HS-5 (cell line): ENCODE measurements at regions not wholly inside any gene's neighbourhood (a gene's known extent, or its start where the extent isn't known, plus 50 kb on each side); places are given as distances from the start of the nearest gene placed in this dataset.
"Not testable (repeated sequence)": the region's sequence is repeated elsewhere in the genome, so short reads cannot be mapped to it uniquely, and the experiment has no call there.

ENCODE experiments used
- DNase-seq: peaks from one replicate; pipeline ENCODE4 v3.0.0-alpha.2; 2012; ENCODE audit warnings: low read depth

DNA sequence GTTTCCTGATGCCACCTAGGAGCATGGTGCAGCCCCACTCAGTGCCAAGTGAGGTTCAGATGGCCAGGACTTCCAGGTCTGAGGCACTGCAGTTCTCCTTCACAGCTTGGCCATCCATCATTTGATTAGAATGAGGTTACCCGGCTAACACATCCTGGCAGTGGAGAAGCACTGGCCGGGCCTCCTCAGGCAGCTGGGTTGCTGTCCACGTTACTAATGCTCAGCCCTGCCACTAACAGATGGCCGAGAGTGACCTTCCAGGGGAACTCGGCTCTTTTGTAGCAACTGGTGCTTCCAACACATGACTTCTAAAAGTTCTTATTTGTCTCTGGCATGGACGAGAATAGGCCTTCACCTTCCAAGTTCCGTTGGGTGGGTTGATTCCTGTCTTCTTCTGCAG is 204.6 kb upstream of the CFAP20DC start:
- DNase-seq: no peak

DNA sequence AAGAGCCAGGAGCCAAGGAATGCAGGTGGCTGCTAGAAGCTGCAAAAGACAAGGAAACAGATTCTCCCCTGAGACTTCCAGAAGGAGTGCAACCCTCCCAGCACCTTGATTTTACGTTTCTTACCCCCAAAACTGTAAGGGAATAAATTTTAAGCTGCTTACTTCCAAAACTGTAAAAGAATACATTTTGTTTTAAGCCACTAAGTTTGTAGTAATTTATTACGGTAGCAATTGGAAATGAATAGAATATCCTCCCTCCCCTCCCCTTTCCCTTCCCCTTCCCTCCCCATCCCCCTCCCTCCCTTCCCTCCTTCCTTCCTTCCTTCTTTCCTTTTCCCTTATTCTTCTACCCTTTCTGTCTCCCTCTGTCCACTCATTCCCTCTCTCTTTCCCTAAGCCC is 203.7 kb upstream of the CFAP20DC start:
- no peak for DNase-seq

DNA sequence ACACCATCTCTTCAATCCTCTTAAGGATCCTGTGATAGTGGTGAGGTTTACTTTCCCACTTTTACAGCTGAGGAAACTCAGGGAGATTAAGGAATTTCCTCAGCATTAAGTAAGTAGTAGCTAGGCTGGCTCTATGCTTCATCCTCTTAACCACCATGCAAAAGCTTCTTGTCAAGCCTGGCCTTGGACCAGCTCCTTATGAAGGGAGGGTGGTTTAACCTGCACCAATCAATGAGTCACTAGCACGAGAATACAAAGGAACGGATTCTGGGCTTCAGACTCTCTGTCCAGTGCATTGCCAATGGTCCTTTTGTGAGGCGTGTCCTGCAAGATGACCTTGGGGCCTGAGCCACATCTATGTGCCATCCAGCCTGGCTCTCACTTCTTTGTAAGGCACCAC is 202.0 kb upstream of the CFAP20DC start:
- DNase-seq: no peak

DNA sequence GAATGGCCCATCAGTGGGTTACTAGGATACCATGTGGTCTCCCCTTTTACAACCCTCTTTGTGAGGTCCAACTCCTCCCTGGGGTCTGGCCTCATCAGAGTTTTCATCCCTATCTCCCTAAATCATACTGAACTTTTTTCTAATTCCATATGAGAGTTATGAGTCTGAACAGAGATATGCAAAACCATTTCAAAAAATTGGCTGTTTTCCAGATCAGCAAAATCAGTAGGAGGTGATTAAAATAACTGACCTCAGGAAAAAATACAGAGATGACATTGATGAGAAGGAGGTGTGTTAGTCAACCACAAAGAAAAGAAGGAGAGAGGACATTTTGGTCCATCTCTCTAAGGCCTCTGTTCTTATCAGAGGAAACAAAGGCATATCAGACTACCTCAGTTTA is 200.8 kb upstream of the CFAP20DC start:
- DNase-seq: no peak

DNA sequence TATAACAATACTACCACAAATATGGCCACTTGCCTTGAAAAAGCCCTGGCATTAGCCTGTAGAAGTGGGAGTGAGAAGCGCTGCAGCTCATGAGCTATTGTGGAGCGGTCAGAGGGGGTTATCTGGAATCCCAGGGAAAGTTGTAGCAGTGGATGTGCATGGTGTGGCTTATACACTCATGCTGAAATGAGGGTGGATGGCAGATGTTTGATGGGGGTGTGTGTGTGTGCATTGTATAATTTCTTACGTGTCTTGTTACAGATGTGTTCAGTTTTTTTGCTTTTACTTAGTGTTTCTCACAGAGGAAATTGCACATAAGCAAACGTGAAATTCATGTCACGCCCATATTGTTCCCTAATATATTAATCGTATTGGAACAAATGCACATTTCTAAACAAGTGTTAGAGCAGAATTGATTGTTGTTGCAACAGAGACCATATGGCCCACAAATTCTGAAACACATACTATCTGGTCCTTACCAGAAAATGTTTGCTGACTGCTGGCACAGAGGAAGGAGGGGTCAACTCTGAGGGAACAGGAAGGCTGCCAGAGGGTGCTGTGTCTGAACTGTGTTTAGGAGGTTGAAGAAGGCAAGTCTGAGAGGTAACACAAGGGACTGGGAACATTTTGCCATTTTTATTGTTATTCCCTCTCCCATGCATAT is 200.0 kb upstream of the CFAP20DC start:
- no peak for DNase-seq

DNA sequence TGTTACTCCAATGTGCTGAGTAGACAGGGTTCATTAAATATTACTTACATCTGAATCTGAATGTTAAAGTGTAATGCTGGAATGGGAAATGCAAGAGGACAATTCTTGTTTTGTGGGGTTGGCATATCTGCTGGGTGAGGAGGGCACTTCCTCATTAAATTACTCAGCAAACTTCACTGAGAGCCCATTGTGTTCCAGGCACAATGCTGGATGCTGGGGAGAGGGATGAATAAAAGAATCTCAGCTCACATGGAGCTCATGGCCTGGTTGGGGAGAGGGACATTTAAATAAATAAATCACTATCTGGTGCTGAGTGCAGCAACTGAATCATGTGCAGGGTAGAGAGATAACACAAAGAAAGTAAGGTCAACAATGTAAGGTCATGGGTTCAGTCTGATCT is 199.2 kb upstream of the CFAP20DC start:
- no peak for DNase-seq

DNA sequence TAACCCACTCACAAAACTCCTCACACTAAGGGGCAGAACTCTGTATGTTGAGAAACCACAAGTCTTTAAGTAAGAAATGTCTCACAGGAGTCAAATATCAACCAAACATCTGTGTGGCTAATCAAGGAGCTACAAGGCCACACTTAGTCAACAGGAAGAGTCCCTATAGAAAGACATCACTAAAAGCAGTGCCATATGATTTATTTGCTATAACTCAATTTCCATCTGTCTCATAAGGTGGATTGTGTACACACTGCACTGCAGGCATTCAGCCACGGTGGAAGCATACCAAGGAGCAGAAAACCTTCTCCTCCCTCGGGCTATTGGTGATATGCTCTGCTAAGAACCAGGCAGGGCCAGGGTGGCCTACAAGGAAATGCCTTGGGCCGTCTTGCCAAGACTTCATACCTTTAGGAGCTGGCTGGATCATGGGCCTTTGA is 197.6 kb upstream of the CFAP20DC start:
- no peak for DNase-seq

DNA sequence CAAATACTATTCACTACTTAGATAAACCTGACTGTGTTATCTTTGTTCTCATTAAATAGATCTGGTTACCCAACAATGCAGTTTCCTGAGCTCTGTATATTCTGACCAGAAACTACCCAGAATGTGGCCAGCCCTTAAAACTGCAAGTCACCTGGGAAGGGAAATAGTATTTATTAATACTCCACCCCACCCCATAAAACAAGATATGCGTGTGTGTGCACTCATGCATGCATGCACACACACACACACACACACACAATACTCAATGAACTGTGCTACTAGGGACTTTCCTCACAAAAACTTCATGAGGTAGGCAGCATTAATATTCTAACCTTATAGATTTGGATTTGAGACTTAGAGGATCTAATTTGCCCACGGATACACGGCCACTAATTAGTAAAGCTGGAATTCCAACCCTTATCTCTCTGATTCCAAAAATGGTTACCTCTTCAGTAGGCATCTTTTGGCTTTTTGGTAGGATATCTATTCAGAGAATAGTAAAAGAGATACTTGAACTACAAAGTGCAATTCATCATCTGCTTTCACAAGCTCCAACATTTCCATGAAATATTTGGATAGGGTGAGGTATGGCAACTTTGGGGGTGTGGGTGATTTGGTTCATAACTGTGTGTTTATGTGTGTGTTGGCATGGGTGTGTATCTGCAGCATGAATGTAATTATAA is 197.0 kb upstream of the CFAP20DC start:
- DNase-seq: no peak

DNA sequence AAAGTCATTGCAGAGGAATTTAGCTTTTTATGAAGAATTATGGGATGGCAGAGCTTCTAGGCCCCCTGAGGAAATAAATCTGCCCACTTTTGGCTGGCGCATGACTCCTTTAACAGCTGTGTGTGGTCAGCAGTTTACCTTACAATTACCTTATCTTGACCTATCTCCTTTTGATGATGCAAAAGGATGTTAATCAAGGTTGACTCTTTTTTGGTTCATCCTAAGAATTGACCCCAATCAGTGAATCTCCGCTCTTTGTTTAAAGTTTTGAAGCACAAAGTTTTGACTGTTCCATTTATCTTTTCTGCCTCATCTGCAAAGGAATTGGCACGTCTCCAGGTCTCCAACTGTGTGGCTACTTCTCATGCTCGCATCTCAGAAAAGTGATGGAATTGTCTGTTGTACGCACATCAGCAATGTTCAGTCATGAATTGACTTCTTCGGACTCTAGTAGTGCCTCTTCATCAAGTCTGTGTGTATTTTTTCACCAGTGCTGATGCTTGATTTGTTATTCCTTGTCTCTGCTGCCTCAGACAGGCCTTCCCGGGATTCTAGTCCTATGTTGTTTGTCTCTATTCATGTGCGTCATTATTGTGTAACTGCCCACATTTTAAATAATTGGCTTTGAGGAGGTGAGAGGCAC is 196.2 kb upstream of the CFAP20DC start:
- DNase-seq: peak; percentile 24

DNA sequence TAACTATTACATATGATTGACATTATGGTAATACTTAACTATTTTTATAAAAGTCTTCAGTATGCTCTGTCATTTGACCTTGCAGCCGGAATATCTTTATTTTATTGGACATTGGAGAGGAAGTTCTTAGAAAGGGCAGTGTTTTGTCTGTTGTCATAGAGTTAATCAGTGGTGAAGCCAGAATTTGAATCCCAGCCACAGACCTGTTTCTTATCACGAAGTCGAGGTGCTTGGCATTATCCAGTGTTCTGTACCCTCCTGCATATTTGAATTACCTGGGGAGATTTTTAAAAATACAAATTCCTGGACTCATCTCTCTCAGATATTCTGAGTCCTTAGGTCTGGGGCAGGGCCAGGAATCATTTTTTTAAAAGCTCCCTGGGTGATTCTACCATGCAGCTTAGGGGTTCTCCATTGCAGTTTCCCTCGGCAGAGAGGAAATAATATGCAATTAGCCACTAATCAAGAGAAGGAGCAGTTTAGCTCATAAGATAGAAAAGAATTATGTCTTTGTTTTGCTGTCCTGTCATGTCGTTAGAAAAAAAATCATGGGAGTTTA is 195.6 kb upstream of the CFAP20DC start:
- DNase-seq: no peak

DNA sequence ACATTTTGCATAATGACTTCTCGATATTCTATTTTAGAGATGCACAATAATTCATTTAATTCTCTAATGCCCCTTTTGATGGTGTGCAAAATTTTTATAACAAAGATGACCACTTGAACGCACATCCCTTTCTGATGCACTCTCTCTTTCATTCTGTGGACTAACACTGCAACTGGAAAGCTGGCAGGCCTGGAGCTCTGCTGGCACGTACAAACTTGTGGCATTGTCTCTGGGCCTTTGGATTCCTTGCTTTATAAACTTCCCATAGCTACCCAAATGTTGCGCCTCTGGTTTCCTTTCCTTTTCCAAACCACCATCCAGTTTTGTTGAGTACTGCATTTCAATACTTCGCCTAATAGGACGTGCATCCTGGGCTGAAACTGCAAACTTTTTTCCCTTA is 194.5 kb upstream of the CFAP20DC start:
- no peak for DNase-seq

DNA sequence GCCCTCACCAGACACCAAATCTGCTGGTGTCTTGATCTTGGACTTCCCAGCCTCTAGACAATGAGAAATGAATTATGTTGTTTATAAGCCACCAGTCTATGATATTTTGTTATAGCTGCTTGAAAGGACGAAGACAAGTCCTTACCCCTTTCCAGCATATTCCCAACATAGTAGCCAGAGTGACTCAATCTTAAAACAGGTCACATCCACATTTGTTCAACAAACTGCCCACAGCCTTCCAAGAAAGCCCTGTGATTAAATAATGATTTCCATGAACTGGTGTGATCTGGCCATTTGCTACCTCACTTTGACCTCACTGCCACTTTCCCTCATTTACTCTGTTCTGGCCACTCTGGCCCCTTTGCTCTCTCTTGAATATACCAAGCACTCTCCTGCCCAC is 193.7 kb upstream of the CFAP20DC start:
- no peak for DNase-seq

DNA sequence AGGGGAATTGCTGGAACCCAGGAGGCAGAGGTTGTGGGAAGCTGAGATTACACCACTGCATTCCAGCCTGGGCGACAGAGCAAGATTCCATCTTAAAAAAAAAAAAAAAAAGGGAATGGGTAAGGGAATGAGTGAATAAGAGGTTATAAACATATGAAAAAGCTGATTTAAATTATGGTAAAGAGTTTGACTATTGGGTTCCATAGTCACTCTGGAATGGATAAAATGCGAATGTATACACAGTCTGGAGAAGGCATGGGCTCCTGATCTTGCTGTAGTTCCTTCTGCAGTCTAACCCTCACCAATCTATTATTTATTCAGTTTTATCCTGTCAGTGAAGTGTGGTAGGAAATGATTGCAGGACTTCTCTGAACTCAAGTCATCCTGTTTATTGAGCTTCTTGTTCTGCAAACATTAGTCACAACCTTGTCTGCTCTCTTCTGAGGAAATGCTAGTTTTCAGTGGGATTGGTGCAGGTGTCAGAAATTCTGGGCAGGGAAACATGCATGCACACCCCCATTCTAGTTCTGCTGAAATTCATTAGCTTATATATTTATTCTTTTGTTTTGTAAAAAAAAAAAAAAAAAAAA is 190.9 kb upstream of the CFAP20DC start:
- no peak for DNase-seq

DNA sequence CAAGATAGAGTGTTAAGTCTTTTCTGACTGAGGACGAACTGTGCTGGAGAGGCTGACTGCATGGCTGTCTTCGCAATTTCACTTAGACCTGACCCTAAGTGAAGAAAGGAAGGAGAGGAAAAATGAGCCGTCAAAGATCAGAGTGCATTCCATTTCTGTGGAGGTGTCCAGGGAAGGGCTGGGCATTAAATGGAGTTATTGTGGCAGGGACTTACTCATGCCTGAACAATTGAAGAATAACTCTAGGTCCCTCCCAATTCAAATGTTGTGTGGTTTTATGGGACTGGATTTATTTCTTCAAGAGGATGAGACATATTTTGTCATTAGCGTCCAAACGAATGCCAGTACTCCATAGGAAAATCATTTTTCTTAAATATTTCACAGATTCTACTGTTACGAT is 187.3 kb upstream of the CFAP20DC start:
- DNase-seq: peak; percentile 69

DNA sequence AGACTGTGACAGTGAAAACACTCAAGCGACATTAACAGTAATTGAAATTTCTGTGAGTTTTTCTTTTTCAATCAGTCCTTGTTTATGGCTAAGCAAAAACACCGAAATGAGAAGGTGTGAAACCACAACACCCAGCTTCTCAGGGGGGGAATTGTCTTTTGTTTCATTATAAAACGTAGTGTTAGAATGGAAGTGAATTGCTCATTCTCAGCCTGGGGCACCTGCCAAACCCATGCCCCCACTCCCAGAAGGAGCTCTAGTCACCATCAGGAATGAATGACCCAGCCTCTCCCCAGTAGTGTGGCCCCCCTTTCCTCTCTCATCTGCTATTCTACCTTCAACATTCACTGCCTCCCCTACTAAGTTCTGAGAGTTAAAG is 185.8 kb upstream of the CFAP20DC start:
- no peak for DNase-seq

DNA sequence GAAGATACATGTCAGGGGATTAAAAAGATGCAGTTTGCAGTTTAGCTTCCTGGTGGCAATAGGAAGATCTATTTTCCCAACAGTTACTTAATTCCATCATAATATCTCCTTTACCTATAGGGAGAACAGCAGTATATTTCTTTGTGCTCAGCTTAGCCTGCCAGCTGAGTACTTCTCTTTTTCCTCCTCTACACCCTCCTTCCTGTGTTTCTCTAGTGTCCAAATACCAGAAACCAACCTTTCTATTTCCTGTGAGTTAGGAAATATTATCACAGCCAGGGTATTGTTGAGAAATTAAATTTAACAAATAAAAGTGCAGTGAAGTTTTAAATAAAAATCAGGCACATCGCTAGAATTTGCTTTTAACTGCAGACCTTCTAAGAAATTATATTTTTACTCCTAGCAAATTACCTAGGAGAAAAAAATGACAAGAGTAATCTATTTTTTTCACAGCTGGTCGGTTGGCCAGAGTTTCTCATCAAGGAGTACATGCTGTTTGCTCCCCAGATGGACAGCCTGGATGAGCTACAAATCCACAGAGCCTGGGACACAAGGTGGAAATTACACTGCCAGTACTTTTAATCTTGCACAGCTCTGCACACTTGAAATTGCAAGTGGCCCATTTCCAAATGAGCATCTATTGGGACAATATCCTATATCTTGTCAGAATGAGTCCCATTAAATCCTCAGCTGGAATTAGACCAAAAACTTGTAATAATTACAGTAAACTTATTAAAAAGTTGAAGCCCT is 185.2 kb upstream of the CFAP20DC start:
- DNase-seq: no peak

DNA sequence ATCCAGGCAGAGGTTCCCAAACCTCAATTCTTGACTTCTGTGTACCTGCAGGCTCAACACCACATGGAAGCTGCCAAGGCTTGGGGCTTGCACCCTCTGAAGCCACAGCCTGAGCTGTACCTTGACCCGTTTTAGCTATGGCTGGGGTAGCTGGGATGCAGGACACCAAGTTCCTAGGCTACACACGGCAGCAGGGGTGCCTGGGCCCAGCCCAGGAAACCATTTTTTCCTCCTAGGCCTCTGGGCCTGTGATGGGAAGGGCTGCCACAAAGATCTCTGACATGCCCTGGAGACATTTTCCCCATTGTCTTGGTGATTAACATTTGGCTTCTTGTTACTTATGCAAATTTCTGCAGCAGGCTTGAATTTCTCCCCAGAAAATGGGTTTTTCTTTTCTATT is 180.6 kb upstream of the CFAP20DC start:
- DNase-seq: not testable (repeated sequence)

DNA sequence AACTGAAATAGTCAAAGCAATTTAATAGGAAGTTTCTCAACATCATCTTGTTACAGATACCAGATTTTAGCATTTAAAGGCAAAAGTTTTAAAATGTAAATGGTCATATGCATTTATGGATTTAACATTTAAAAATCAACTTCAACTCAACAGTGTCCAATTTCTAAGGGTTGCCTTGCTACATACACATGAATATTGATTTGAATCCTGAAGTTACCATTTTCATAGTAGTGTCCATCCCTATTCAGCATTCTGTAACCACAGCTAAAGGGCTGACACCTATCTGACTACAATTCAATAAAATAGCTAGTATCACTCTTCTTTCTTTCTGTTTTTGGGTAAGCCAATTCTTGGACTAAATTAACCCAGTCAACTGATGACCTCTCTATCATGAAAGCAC is 164.0 kb upstream of the CFAP20DC start:
- DNase-seq: no peak

DNA sequence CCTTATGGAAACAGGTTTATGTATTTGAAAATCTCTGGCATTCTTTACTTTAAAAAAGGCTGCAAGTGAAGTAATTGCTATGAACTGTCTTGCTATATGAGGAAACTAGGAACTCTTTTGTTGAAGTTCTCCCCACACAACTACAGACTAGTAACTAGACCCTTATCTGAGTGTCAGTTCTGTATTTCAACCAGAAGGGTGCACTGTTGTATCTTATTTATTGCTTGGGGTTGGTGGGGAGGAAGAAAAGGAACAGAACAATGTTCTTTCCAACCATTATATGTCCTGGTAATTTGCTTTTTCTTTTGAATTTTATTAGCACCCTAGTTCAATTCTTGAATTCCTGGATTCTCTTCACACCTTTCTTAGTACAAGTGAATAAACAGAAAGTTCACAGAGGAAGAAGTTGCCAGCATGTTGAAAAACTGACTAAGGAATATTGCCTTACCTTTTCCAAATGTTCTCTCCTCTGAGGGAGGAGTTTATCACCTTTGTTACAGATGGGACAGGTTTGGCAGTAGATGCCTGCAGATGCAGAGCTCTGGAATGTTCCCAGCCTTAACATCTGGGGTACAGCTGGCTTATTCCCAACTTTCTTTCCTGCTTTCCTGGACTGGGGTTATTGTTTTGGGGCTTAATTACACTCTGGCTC is 162.4 kb upstream of the CFAP20DC start:
- peak; percentile 26 for DNase-seq

DNA sequence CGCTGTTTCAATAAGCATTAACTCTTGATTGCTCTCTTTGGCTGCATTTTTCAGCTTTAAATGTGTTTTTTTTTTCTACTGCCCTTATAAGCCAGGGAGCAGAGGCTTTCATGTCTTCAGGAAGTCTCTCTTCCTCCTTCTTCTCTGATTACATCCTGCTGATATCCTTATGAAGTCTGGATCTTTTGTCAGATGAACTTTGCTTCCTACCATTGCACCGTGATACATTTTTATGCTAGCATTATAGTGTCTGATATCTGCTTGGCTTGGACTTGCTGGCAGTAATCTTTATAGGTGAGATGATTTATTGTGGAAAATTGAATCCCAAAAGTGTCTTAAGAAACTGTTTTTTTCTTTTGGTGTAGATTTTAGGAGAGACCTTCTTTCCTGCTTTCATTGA is 160.4 kb upstream of the CFAP20DC start:
- no peak for DNase-seq

DNA sequence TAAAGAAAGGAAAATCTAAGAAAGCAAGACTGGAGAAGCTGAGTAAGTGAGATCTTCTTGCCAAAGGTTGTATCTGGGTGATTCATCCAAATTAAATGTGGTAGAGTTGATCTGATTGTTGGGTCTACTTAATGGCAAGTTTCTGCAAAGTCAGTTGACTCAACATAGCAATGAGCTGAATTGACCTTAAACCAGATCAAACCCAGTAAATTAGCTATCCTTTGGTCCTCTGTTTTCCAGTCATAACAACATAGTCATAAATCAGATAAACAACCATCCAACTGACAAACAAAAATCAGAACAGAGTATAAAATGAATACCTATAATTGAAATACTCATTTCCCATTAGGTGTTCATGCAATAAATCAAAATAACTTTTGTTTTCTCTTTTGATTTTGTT is 142.6 kb upstream of the CFAP20DC start:
- DNase-seq: peak; percentile 56

DNA sequence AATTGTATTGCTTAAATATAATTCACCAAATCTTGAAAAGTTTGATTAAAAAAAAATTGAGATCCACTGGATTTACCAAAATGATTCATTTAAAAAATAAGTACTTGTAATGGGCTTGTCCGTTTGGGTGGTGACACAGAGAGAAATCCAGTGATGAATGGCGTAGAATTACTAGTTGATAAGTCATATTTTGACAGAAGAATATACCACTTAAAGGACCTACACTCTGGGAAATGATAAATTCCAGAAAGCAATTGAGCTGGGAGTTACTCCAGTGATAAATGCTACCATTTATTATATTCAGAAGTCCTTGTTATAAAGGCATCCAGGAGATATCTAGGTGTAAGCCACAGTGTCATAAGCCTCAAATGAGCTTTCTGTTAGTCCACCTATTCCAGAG is 141.8 kb upstream of the CFAP20DC start:
- DNase-seq: no peak
